NCI-H69 (cell line): ENCODE measurements at regions not wholly inside any gene's neighbourhood (a gene's known extent, or its start where the extent isn't known, plus 50 kb on each side); places are given as distances from the start of the nearest gene placed in this dataset.

Experiments used
- DNase-seq: peaks from one replicate; lab custom pipeline; 2025; lab: John Stamatoyannopoulos, UW

DNA sequence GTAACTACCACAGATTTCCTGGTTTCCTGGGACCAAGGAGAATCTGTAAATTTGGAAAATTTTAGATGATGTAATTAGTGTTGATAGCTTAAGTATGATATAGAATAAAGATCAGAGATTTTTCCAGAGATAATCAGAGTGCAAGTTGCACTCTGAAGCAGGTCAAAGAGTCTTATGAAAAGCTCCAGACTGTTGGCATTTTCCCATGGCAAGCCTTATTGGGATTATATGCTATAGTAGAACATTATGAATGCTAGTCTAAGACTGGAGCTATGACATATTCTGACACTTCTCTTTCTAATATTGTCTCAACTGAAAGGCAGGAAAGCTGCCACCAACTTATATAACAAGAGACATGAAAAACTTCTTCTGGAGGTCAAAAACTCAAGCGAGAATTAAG, 1638.3 kb upstream of the LRRTM1 start:
- no peak for DNase-seq

GRCh38 chr2:81942136-81942680, 1637.7 kb upstream of the LRRTM1 start:
- DNase-seq: no peak

- no peak for DNase-seq
Observed at GRCh38 chr2:81940266-81940955, 1635.9 kb upstream of the LRRTM1 start.

DNA sequence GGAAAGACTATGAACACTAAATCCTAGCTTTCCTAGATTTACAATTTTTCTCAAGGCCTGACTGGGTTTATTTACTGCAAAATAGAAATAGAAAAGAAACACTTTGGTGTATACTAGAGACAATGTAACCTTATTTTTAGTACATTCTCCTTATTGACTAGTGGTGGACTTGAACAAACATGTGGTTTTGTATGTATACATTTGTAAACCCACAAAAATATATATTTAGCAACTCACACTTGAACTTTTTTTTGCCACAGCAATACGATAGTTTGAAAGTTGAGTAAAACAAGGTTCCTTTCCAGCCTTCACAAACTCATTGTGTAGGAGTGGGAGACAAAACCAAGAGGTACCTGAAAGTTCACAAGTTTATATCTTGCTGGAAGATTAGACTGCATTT, 1633.4 kb upstream of the LRRTM1 start:
- DNase-seq: no peak

DNA sequence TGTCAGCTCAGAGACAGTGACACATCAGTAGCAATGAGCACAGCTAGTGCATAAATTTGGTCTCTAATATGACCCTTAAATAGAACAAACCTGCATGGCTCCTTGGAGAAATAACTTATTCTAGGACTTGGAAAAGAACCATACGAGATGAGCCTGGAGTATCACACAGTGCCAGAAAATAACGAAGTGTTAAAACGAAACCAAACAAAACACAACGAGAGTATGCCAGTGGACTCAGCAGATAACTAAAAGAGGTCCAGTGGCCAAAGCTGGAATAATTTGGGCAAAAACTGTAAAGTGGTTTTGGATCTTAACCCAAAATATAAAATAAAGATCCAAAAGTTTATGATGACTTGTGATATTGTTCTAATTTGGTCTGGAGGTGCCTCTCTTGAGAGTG, 1599.0 kb upstream of the LRRTM1 start:
- no peak for DNase-seq

- no peak for DNase-seq
Observed at GRCh38 chr2:81901017-81901416, 1596.5 kb upstream of the LRRTM1 start.

GRCh38 chr2:81895620-81896250, 1591.2 kb upstream of the LRRTM1 start:
- no peak for DNase-seq

GRCh38 chr2:81894451-81894990, 1590.0 kb upstream of the LRRTM1 start:
- peak; percentile 9 for DNase-seq

GRCh38 chr2:81876624-81877023, 1572.1 kb upstream of the LRRTM1 start:
- no peak for DNase-seq

- DNase-seq: peak; percentile 24
Observed at GRCh38 chr2:81872006-81872405, 1567.5 kb upstream of the LRRTM1 start.

DNA sequence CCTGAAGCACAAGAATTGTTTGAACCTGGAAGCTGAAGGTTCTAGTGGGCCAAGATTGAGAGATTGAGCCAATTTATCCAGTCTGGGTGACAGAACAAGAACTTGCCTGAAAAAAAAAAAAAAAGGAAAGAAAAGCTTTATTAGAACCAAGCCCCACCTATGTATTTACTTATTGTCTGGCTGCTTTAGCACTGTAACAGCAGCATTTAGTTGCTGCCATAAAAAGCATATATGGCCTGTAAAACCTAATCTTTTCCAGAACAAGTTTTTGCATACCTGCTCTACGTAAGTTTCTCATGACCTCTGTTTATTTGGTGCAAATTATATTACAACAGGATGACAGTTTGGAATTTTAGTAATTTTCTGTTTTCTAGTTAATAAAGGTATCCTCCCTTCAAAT, 1565.6 kb upstream of the LRRTM1 start:
- DNase-seq: no peak

- no peak for DNase-seq
Observed at GRCh38 chr2:81858998-81859397, 1554.4 kb upstream of the LRRTM1 start.

- no peak for DNase-seq
Observed at GRCh38 chr2:81853341-81853740, 1548.8 kb upstream of the LRRTM1 start.

DNA sequence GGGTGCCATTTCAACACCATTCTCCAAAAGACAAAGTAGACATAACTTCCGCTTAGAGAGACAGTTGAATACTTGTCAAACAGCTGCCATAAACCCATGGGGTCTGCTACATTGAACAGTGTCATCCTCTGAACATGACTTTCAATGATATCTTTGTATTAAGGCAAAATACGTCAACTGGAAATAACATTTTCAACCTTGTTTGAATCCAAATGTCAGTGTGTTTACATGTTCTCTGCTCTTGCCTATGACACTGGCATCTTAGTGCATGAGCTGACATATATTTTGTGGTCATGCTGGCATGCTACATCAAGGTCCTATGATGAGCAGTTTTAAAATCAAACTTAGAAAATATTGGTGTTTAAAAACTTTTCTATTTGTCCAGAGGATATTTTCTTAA, 1548.1 kb upstream of the LRRTM1 start:
- DNase-seq: no peak

DNA sequence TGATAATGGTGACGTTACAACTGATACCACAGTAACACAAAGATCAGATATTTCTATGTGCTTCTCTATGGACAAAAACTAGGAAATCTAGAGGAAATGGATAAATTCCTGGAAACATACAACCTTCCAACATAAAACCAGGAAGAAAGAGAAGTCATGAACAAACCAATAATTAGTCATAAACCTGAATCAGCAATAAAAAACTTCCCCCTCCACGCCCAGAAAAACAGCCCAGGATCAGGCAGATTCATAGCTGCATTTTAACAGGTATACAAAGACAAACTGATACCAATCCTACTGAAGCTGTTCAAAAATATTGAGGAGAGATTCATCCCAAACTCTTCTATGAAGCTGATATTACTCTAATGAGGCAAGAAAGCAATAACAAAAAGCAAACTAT, 1535.2 kb upstream of the LRRTM1 start:
- DNase-seq: no peak

- DNase-seq: no peak
Observed at GRCh38 chr2:81835321-81836000, 1530.9 kb upstream of the LRRTM1 start.

DNA sequence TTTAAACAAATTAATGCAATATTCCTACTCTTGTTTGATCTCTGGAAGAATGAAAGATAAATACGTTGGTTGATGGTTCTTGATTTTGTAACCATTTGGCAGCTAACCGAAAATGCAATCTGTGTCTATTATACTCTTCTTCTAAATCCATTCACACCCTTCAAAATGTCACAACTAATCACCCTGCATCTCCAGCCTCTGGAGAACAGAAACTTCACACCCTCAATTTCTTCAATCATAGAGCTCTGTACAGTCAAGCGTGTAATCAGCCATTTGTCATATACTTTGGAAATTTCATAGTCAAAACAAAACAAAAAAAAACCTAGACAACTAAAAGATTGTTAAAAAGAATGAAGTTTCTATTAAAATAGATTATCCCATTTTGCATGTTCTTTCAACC, 1482.3 kb upstream of the LRRTM1 start:
- DNase-seq: no peak

DNA sequence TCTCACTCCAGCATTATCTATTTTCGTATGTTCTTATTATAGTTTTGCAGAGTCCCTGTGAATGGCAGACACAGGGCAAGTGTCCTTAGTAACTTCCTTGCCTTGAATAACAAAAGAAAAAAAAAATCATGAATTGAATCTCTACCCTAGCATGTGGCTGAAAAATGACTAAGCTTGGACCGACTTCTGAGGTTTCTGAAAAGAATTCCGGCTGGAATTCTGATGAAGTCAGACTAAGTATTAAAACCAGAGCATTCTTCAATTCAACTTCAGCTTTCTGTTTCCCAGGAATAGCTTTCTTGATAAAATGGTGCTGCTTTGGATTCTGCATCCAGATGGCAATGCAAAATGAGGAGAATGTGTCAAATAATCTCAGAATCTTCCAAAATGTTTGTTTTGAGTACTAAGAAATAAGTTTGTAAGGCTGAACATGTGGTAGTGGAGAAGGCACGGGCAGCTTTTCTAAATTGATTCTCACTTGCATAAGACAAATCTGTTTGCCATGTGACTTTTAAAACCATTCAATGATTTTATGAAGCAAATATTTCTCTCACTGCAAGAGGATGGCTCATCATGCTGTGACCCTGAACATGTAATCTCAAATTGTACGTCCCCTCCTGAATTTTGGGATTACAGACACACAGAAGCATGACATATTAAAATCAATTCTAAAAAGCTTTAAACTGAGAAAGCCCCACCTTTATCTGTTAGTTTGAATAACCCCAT, 1462.8 kb upstream of the LRRTM1 start:
- DNase-seq: no peak

DNA sequence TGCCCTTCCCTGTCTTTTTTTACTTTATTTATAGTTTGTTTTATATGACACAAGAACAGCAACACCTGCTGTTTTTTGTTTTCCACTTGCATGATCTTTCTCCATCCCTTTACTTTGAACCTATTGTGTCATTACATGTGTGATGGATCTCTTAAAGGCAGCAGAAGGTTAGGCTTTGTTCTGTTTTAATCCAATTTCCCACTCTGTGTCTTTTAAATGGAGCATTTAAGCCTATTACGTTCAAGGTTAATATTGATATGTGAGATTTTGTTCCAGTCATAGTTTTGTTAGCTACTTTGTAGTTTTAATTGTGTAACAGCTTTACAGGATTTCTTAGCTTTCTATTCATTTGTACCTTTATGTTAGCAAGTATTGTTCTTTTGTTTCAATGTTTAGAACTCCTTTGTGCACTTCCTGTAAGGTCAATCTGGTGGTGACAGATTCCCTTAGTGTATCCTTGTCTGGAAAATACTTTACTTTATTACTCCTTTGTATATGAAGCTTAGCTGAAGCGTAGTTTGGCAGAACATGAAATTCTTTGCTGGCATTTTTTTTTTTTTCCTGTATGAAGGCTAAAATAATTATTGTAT, 1443.0 kb upstream of the LRRTM1 start:
- DNase-seq: no peak

GRCh38 chr2:81739966-81740365, 1435.4 kb upstream of the LRRTM1 start:
- no peak for DNase-seq

DNA sequence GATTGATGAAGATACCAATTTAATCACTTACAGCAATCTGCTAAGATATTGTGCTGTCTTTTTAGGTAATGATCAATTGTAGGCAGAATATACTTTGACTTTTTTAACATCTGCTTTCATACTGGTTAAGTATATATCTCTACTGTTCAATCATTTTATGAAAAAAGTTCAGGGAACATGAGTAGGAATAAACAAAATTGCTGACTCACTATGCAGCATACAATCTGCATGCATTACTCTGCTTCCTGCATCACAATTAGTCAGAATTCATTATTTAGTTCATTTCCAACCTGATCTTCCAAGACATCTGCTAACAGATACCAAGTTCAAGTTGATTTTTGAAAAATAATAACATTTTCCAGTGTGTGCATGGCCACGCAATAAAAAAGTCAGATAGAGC, 1430.4 kb upstream of the LRRTM1 start:
- no peak for DNase-seq

DNA sequence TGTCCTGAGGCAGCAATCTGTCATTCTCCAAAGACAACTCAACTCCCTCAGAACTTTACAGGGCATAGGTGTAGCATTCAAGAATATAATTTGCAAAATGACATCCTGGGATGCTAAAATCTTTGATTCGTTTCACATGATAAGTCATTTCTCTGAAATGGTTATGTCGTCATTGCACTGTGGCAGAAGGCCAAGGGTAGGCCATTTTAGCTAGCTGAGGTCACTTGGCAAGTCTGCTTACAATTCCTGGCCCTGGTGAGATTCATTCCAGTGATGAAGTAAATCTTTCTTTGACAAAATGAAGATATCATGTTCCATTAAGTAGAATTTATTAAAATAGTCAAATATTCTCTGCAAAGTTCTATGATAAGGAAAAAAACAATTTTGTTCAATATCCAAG, 1410.3 kb upstream of the LRRTM1 start:
- no peak for DNase-seq
